Loucy (cell line): ENCODE measurements at regions not wholly inside any gene's neighbourhood (a gene's known extent, or its start where the extent isn't known, plus 50 kb on each side); places are given as distances from the start of the nearest gene placed in this dataset.

Experiments used
- CTCF ChIP-seq: fragments of 200-600 bp; sonication (generic); conservative IDR thresholded peaks from 2 replicates; pipeline ENCODE4 v1.5.1; 2014; ENCODE audit warnings: mild to moderate bottlenecking, antibody characterized with exemption, low read length
- EZH2phosphoT487 ChIP-seq: fragments of 200-600 bp; IDR thresholded peaks from 2 replicates; pipeline ENCODE4 v1.6.1; 2018; ENCODE audit warnings: antibody characterized with exemption, mild to moderate bottlenecking, moderate library complexity, borderline replicate concordance

- TF ChIP-seq CTCF (no peak), EZH2phosphoT487 (no peak)
These were observed 765.6 kb downstream of the CDH11 start for GRCh38 chr16:64356267-64356666.
